ENCODE measurements at regions not wholly inside any gene's neighbourhood (a gene's known extent, or its start where the extent isn't known, plus 50 kb on each side); places are given as distances from the start of the nearest gene placed in this dataset.
"Not testable (repeated sequence)": the region's sequence is repeated elsewhere in the genome, so short reads cannot be mapped to it uniquely, and the experiment has no call there.

- no peak for DNase-seq (ENCODE audit: low read depth)
Measured at GRCh38 chr6:169861431-169862042, 110.1 kb downstream of the ERMARD start.

GRCh38 chr6:169859978-169860703 lies 108.7 kb downstream of the ERMARD start:
- no peak for DNase-seq (ENCODE audit: low read depth)

DNA sequence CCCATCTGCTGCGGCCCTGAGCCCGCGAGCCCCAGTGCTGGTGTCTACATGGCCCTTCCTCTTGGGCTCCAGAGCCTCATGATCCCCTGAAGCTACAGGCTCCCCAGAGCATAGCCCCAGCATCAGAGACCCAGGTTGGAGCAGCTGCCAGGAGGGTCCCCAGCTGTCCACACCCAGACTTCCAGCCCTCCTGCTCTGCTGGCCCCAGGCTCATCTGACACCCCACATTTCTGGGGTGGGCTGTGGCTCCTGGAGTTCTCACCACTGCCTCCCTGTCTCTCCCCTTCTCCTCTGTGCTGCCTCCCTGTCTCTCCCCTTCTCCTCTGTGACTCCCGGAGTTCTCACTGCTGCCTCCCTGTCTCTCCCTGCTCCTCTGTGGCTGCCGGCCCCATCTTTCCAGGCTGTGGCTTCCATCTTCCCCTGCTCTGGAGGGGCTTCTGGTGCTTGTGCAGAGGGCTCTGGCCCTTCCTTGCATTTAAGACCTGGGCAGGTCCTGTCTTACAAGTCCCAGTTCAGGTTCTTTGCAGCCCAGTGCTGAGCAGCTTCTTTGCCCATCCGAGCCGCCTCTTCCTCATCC lies 108.1 kb downstream of the ERMARD start:
- no peak for DNase-seq (ENCODE audit: low read depth)

GRCh38 chr6:169858935-169859351 lies 107.5 kb downstream of the ERMARD start:
- no peak for DNase-seq (ENCODE audit: low read depth)

DNA sequence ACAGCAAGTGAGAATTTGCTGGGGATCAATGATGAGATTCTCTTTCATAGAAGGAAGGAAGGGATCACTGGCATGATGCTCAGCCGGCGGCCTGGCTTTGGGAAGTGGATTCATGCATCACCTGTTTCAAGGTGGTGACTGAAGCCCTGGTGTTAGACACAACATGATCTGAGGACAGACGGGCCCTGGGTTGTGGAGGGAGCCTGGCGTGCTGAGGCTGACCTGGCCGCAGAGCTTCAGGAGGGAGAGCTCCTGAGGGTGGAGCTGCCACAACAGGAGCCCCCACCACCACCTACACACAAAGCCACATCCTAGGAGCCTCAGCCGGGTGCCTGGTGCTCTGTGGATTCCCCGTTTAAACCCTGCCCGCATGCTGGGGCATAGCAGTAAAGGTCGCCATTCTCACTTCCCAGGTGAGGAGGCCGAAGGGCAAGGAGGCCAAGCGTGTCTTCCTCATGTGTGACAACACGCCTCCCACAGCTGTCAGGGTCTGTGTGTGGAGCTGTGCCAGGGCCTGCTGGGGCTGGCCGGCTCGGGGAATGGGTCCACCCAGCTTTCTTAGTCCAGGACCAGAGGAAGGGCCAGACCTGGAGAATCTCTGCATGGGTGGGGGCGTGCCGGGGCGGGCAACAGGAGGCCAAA lies 107.0 kb downstream of the ERMARD start:
- no peak for DNase-seq (ENCODE audit: low read depth)

DNA sequence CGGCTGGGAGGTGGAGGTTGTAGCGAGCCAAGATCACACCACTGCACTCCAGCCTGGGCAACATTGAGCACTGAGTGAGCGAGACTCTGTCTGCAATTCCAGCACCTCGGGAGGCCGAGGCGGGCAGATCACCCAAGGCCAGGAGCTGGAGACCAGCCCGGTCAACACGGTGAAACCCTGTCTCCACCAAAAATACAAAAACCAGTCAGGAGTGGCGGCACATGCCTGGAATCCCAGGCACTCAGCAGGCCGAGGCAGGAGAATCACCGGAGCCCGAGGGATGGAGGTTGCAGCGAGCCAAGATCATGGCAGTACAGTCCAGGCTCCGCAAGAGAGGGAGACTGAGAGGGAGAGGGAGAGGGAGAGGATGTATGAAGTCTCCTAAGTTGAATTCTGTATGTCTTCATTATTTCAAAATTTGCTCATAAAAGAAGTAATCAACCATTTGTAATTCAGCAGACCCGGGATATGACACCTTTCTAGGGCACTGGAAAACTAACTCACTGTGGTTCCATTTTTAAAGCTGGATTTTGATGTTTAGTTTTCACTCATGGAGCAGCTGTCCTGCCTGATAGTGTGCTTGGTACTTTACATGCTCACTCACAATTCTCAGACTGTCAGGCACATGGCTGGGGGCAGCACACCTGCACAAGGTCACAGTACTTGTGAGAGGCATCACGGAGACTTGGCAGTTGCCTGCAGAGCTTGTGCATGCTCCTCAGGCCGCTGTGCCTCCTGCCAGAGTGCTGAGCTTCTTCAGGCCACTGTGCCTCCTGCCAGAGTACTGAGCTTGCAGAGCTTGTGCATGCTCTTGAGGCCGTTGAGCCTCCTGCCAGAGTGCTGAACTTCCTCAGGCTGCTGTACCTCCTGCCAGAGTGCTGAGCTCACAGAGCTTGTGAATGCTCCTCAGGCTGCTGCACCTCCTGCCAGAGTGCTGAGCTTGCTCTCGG lies 106.2 kb downstream of the ERMARD start:
- no peak for DNase-seq (ENCODE audit: low read depth)

GRCh38 chr6:169856442-169857342 lies 105.3 kb downstream of the ERMARD start:
- DNase-seq (ENCODE audit: low read depth) = not testable (repeated sequence)

DNA sequence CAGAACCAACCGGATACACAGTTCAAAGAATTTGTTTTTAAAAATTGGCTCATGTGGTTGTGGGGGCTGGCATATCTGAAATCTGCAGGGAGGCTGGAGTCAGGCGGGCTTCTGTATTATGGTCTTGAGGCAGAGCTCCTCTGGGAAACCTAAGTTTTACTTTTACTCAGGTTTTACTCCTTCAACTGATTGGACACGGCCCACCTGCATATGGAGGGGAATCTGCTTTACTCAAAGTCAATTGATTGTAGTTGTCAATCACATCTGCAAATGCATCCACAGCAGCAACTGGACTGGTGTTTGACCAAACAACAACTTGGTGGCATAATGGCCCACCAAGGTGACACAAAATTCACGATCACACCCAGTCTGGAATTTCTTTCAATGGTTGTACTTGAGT lies 103.4 kb downstream of the ERMARD start:
- DNase-seq (ENCODE audit: low read depth) = no peak

- DNase-seq (ENCODE audit: low read depth) = no peak
Measured at GRCh38 chr6:169854083-169854725, 102.8 kb downstream of the ERMARD start.

DNA sequence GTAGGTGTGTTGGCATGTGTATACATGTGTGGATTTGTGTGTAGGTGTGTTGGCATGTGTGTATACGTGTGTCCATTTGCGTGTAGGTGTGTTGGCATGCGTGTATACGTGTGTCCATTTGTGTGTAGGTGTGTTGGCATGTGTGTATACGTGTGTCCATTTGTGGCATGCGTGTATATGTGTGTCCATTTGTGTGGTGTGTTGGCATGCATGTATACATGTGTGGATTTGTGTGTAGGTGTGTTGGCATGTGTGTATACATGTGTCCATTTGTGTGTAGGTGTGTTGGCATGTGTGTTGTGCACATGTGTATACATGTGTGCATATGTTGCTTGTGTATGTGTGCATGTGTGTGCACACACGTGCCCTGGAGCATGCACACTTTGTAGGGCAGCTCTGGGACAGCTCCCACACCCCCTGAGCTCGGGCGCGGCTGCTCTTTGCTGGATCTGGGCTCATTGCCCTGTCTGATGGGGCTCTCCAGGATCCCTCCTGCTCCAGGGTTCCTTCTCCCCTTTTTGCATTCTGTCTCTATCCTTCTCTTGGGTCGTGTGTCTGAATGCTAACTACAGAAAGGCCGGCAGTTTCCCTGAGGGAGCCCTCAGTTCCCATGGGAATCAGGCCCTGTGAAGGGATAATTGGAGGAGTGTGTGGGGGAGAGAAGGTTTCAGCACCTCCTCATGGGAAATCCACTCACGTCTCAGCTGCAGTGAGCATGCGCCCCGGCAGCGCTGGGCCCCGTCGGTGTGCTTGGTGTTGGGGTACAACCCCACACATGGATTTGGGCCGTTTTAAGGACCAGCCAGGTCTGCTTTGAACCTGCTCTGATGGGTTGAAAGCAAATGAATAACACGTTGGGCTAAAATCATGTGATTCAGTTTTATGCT lies 102.0 kb downstream of the ERMARD start:
- no peak for DNase-seq (ENCODE audit: low read depth)

- DNase-seq (ENCODE audit: low read depth) = no peak
Measured at GRCh38 chr6:169852504-169853195, 101.2 kb downstream of the ERMARD start.

GRCh38 chr6:169851641-169852503 lies 100.5 kb downstream of the ERMARD start:
- no peak for DNase-seq (ENCODE audit: low read depth)

GRCh38 chr6:169850746-169851145 lies 99.3 kb downstream of the ERMARD start:
- no peak for DNase-seq (ENCODE audit: low read depth)

GRCh38 chr6:169850154-169850553 lies 98.7 kb downstream of the ERMARD start:
- no peak for DNase-seq (ENCODE audit: low read depth)

- no peak for DNase-seq (ENCODE audit: low read depth)
Measured at GRCh38 chr6:169849396-169849795, 98.0 kb downstream of the ERMARD start.

DNA sequence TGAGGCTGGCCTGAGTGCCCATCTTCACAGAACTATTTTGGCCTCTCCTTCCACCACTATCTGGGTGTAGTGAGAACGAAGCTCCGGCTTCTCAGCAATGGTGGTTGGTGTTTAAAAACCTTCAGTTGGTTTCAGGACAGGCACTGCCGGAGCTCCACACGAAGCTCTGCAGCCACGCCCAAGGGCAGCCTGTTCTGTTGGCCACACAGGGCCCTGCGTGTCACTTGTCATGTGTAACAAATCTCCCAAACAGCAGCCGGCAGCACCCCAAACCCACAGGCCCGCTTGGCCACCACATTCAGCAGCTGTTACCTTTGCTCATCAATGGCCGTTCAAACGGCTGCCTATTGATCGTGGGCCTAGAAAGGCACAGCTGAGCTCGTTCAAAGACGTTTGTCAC lies 97.5 kb downstream of the ERMARD start:
- no peak for DNase-seq (ENCODE audit: low read depth)

- DNase-seq (ENCODE audit: low read depth) = no peak
Measured at GRCh38 chr6:169847901-169848311, 96.5 kb downstream of the ERMARD start.
